Gastrocnemius medialis (tissue), 4 donors: ENCODE measurements at regions not wholly inside any gene's neighbourhood (a gene's known extent, or its start where the extent isn't known, plus 50 kb on each side); places are given as distances from the start of the nearest gene placed in this dataset.

ENCODE experiments used
- POLR2A ChIP-seq, 2 donors: fragments of 450-650 bp; IDR thresholded peaks; one replicate each; pipeline ENCODE4 v1.6.1; 2017; ENCODE audit warnings: antibody characterized with exemption in 2 of 2, mild to moderate bottlenecking in 2 of 2, moderate library complexity in 2 of 2
- TF ChIP-seq, protein P1 (sequence below), 5 experiments: fragments of 450-650 bp in 3 of 5; fragments of 200-600 bp in 2 of 5; sonication (generic) in 2 of 5; IDR thresholded peaks in 4 of 5; conservative IDR thresholded peaks in 1 of 5; 1 replicate in 4 of 5; 2 replicates in 1 of 5; pipeline ENCODE4 v1.5.1; 2016 to 2019; ENCODE audit warnings: antibody characterized with exemption in 5 of 5, mild to moderate bottlenecking in 3 of 5, moderate library complexity in 3 of 5

GRCh38 chr4:27128443-27128842, 267.8 kb downstream of the STIM2 start:
- TF ChIP-seq POLR2A (IDR thresholded peaks at IDR 0.05): no peak
- TF ChIP-seq, protein P1, sequence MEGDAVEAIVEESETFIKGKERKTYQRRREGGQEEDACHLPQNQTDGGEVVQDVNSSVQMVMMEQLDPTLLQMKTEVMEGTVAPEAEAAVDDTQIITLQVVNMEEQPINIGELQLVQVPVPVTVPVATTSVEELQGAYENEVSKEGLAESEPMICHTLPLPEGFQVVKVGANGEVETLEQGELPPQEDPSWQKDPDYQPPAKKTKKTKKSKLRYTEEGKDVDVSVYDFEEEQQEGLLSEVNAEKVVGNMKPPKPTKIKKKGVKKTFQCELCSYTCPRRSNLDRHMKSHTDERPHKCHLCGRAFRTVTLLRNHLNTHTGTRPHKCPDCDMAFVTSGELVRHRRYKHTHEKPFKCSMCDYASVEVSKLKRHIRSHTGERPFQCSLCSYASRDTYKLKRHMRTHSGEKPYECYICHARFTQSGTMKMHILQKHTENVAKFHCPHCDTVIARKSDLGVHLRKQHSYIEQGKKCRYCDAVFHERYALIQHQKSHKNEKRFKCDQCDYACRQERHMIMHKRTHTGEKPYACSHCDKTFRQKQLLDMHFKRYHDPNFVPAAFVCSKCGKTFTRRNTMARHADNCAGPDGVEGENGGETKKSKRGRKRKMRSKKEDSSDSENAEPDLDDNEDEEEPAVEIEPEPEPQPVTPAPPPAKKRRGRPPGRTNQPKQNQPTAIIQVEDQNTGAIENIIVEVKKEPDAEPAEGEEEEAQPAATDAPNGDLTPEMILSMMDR (IDR thresholded peaks at IDR 0.05 in 4 of 5, conservative IDR thresholded peaks at IDR 0.05 in 1 of 5): no peak
